Jurkat, Clone E6-1 (cell line): ENCODE measurements at regions not wholly inside any gene's neighbourhood (a gene's known extent, or its start where the extent isn't known, plus 50 kb on each side); places are given as distances from the start of the nearest gene placed in this dataset.

Experiments
- DNase-seq: peaks from one replicate; pipeline ENCODE4 v3.0.0-alpha.2; 2011; ENCODE audit warnings: low read depth, low spot score
- H3K4me3 ChIP-seq: 2 replicates; pipeline ENCODE4 v1.5.1; 2011; ENCODE audit warnings: mild to moderate bottlenecking, low read length, control low read depth, moderate library complexity

DNA sequence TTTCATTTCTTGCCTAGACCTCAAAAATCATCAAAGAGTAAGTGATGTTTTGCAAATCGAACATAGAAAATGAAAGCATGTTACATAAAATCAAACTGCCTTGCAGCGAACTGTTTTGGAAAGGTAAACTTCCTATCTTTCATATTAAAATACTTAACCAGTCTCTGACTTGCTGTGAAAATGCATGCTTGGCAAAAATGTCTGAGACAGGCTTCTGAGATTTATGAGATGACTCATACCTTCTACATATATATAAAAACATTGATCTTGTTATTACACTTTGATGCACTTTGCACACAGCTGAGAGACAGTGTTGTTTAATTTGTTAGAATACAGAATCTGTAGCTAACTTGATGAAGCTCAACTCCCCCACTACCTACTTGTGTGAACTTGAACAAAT lies 179.1 kb downstream of the KITLG start:
- no peak for DNase-seq
- no peak overlapping the region for H3K4me3 ChIP-seq

DNA sequence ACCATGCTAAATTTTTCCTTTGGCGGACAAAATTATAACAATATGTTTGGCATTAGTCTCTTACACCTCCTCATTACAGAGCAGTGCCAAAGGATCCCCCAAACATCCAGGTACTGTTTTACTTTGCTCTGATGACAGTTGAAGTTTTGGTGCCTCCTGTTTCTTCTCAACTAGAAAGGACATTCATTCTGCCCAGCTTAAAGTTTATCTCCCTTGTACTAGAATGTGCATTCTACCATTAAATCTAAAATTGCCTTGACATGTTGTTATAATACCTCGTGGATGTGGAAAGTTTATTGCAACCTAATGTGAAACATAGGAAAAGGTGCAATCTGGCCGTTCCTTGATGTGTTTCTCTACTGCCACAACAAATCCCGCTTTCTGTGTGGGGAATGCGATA lies 173.4 kb downstream of the KITLG start:
- no peak for DNase-seq
- no peak overlapping the region for H3K4me3 ChIP-seq

DNA sequence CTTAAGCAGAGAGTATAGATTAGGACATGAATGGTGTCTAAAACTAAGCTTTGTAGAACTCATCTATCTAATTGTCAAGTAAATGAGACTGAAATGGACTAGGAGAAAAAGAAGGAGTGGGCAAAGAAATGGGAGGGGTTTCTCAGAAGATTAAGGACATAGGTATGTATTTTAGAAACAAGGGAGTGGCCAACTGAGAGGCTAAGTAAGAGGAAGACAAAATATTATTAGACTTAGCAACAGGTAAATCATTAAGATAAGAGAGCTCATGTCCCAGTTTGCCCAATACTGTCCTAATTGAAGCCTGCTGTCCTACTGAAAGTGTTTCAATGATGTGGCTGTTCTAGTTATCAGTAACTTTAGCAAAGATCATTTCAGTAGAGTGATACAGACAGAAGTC lies 171.4 kb downstream of the KITLG start:
- DNase-seq, result no peak
- no peak overlapping the region for H3K4me3 ChIP-seq

DNA sequence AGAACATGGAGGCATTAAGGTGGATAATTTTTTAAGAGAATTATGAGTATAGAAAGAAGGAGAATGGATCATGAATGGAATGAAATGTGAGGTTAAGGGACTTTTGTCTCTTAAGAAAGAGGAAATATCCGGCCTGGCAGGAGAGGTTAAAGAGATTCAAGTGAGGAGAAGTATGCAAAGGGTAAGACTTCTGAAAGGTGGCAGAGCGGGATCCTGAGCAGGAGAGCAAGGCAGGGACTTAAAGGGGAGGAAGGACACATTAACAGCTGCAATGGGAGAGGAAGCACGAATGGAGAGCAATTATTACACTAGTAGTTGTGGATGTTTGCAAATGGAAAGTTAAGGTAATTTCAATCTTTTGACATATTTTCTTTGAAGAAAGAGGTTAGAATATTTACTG lies 171.0 kb downstream of the KITLG start:
- no peak for DNase-seq
- H3K4me3 ChIP-seq, result no peak overlapping the region

- no peak overlapping the region for H3K4me3 ChIP-seq
- no peak for DNase-seq
Observed at GRCh38 chr12:88411689-88412088, 168.6 kb downstream of the KITLG start.

- no peak for DNase-seq
- no peak overlapping the region for H3K4me3 ChIP-seq
Observed at GRCh38 chr12:88413646-88414045, 166.6 kb downstream of the KITLG start.

DNA sequence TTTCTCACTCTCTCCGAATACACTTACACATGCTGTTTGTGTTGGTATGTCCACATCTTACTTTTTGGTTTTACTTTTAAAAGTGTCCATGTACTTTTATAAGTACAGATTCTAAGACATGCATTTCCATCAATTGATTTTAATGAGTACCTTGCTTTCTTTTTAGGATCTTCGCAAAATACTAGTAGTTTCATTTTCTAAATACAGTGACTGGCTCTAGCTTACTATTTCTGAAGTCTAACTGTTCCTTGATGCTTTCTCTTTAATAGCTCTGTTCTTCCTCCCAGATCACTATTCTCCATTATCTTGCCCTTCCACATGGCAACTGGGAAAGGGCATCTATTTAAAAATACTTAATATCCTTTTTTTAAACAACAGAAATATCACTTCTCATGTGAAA lies 164.1 kb downstream of the KITLG start:
- H3K4me3 ChIP-seq, result no peak overlapping the region
- no peak for DNase-seq

- DNase-seq, result no peak
Observed at GRCh38 chr12:88416786-88417185, 163.5 kb downstream of the KITLG start.

GRCh38 chr12:88417531-88417930 lies 162.7 kb downstream of the KITLG start:
- no peak for DNase-seq
- H3K4me3 ChIP-seq, result no peak overlapping the region

More at GRCh38 chr12:88416786-88417185, 163.5 kb downstream of the KITLG start:
- no peak overlapping the region for H3K4me3 ChIP-seq

GRCh38 chr12:88418856-88419497 lies 161.3 kb downstream of the KITLG start:
- no peak for DNase-seq
- H3K4me3 ChIP-seq, result no peak overlapping the region

DNA sequence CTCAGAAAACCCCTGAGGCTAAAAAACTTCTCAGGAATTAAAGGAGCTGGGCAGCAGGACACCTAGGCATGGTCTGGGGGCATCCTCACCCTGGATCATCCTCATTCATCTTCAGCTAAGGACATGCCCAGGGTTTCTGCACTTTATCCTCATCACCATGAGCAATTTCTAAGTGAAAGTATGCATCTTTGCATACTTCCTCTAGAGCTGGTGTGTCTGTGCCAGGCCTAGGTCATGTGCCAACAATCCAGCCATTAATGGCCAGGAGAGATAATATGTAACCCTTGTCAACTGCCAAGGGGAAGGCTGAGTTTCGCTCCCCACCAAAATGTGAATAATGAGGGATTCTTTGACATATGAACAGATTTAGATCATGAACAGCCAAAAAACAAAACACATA lies 160.5 kb downstream of the KITLG start:
- H3K4me3 ChIP-seq, result no peak overlapping the region
- DNase-seq, result no peak

GRCh38 chr12:88420457-88420856 lies 159.8 kb downstream of the KITLG start:
- no peak overlapping the region for H3K4me3 ChIP-seq
- no peak for DNase-seq

DNA sequence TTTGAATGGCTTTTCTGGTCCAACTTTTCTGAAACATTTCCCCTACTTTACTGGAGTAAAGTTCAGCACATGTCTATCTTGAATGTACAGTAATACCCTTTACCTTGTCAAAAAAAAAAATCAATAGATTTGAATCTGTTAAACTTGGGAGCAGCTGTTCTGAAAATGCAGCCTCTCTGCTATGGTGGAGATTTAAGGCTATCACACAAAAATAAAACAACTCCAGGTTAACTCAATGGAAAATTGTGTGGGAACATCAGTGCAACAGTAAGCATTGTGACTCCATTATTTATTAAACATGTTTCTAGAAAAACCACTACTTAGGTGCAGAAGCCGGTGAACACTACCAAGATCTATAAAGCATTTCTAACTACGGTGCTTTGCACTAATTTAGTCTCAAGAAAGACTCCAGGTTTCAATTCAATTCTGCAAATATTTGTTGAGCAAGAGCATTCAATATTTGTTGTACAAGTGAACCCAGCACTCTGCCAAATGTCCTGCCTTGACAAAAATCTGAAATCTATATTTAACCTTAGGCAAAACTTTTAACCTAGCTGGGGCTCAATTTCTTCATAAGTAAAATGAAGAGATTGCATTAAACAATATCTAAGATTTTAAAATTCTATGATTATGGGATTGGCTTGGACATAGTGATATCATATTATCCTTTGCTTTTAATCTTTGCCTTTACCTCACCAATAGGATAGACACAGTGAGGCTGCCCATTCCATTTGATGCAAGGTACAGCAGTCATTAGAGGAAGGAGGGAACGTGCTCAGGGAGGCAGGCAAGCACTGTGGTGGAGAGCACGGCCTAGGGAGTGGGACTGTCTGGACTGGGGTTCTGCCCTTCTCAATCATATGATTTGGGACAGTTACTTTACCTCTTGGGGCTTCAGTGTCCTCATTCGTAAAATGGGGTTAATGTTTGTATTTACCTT lies 155.2 kb downstream of the KITLG start:
- DNase-seq, result no peak
- no peak overlapping the region for H3K4me3 ChIP-seq

- no peak overlapping the region for H3K4me3 ChIP-seq
- no peak for DNase-seq
Observed at GRCh38 chr12:88428350-88428749, 151.9 kb downstream of the KITLG start.

- DNase-seq, result no peak
- H3K4me3 ChIP-seq, result no peak overlapping the region
Observed at GRCh38 chr12:88431246-88431645, 149.0 kb downstream of the KITLG start.

GRCh38 chr12:88432531-88433490 lies 147.5 kb downstream of the KITLG start:
- no peak for DNase-seq
- H3K4me3 ChIP-seq, result no peak overlapping the region

GRCh38 chr12:88433997-88434703 lies 146.1 kb downstream of the KITLG start:
- no peak overlapping the region for H3K4me3 ChIP-seq
- no peak for DNase-seq

GRCh38 chr12:88435334-88436076 lies 144.8 kb downstream of the KITLG start:
- DNase-seq, result no peak
- H3K4me3 ChIP-seq, result no peak overlapping the region
